OCI-LY1 (cell line): ENCODE measurements at regions not wholly inside any gene's neighbourhood (a gene's known extent, or its start where the extent isn't known, plus 50 kb on each side); places are given as distances from the start of the nearest gene placed in this dataset.

Source experiments
- EZH2 ChIP-seq: fragments of 200-600 bp; sonication (generic), shearing (Covaris generic); IDR thresholded peaks from 2 replicates; pipeline ENCODE4 v1.8.0; 2017; ENCODE audit warnings: borderline replicate concordance, mixed run types, mild to moderate bottlenecking, antibody characterized with exemption, low read length, moderate library complexity, mixed read lengths
- TF ChIP-seq, protein P1 (sequence below): fragments of 200-600 bp; sonication (generic), shearing (Covaris generic); IDR thresholded peaks from 2 replicates; pipeline ENCODE4 v1.5.1; 2017; ENCODE audit warnings: mild to moderate bottlenecking, antibody characterized with exemption, low read length, moderate library complexity, mixed read lengths

DNA sequence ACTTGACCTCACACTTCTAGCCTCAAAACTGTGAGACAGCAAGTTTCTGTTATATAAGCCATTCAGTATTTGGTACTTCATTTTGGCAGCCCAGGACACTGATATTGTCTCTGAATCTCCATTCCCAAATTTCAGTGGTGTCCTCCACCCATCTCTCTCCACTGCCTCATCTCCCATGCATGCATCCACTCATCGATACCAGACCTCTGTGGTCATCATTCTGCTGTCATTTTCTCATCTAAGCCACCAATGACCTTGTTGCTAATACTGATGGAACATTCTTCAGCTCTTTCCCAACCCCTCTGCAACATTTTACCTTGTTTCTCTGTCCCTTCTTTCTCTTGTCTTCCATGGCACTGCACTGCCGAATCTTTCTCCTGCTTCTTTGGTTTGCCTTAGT, 221.8 kb downstream of the SNX18 start:
- TF ChIP-seq, protein P1, sequence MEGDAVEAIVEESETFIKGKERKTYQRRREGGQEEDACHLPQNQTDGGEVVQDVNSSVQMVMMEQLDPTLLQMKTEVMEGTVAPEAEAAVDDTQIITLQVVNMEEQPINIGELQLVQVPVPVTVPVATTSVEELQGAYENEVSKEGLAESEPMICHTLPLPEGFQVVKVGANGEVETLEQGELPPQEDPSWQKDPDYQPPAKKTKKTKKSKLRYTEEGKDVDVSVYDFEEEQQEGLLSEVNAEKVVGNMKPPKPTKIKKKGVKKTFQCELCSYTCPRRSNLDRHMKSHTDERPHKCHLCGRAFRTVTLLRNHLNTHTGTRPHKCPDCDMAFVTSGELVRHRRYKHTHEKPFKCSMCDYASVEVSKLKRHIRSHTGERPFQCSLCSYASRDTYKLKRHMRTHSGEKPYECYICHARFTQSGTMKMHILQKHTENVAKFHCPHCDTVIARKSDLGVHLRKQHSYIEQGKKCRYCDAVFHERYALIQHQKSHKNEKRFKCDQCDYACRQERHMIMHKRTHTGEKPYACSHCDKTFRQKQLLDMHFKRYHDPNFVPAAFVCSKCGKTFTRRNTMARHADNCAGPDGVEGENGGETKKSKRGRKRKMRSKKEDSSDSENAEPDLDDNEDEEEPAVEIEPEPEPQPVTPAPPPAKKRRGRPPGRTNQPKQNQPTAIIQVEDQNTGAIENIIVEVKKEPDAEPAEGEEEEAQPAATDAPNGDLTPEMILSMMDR = no peak
- no peak for TF ChIP-seq EZH2
